SU-DHL-6 (cell line): ENCODE measurements at regions not wholly inside any gene's neighbourhood (a gene's known extent, or its start where the extent isn't known, plus 50 kb on each side); places are given as distances from the start of the nearest gene placed in this dataset.

Experiments
- EZH2phosphoT487 ChIP-seq: fragments of 200-600 bp; sonication (generic), shearing (Covaris generic); conservative IDR thresholded peaks from 2 replicates; pipeline ENCODE4 v1.6.1; 2018; ENCODE audit warnings: mild to moderate bottlenecking, antibody characterized with exemption, low read length, moderate library complexity, mixed read lengths
- TF ChIP-seq, protein P1 (sequence below): fragments of 200-600 bp; sonication (generic); IDR thresholded peaks from one replicate; pipeline ENCODE4 v1.5.1; 2017; ENCODE audit warnings: antibody characterized with exemption, mild to moderate bottlenecking, low read length, moderate library complexity; ENCODE audit not compliant: insufficient read depth, poor library complexity, severe bottlenecking

DNA sequence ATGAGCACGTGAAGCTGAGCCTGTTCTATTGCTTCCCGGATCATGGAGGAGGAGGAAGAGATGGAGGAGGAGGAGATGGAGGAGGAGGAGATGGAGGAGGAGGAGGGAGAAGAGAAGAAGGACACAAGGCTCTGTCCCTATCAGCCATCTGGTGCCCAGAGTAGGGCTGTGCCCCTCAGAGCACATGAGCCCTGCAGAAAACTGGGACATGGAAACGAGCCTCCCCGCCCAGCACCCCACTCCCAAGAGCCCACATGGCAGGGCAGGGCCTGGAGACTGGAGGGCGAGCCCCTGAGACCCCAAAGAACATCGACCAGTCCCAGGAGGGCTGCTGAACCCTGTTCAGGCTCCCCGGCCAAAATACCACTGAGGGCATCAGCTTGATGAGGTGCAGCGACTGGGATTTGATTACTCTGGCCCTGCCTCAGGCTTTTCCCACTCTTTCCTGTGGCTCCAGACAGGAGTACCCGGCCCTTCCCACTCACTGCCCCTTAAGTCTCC, 285.6 kb downstream of the UACA start:
- TF ChIP-seq, protein P1, sequence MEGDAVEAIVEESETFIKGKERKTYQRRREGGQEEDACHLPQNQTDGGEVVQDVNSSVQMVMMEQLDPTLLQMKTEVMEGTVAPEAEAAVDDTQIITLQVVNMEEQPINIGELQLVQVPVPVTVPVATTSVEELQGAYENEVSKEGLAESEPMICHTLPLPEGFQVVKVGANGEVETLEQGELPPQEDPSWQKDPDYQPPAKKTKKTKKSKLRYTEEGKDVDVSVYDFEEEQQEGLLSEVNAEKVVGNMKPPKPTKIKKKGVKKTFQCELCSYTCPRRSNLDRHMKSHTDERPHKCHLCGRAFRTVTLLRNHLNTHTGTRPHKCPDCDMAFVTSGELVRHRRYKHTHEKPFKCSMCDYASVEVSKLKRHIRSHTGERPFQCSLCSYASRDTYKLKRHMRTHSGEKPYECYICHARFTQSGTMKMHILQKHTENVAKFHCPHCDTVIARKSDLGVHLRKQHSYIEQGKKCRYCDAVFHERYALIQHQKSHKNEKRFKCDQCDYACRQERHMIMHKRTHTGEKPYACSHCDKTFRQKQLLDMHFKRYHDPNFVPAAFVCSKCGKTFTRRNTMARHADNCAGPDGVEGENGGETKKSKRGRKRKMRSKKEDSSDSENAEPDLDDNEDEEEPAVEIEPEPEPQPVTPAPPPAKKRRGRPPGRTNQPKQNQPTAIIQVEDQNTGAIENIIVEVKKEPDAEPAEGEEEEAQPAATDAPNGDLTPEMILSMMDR: no peak
- no peak for TF ChIP-seq EZH2phosphoT487
